Heart left ventricle (tissue), 16 donors: ENCODE measurements at regions not wholly inside any gene's neighbourhood (a gene's known extent, or its start where the extent isn't known, plus 50 kb on each side); places are given as distances from the start of the nearest gene placed in this dataset.
"Not testable (repeated sequence)": the region's sequence is repeated elsewhere in the genome, so short reads cannot be mapped to it uniquely, and the experiment has no call there.

Source experiments
- ATAC-seq, 4 donors: fragments of 200-7000 bp; cut with Tn5 transposase; one replicate each; pipeline ENCODE4 v1.9.1; 2020 to 2022; ENCODE audit warnings: moderate library complexity in 4 of 4, mild to moderate bottlenecking in 3 of 4, moderate number of reproducible peaks in 1 of 4
- DNase-seq, 5 donors: peaks; one replicate each; pipeline ENCODE4 v3.0.0-alpha.2; 2020
- H3K27ac ChIP-seq, 12 donors: fragments of 200-600 bp; sonication (generic) in 4 of 12; one replicate each; pipeline versions ENCODE4 v1.5.0 to v1.8.0; 2016 to 2022; ENCODE audit warnings: mild to moderate bottlenecking in 2 of 12
- H3K27me3 ChIP-seq, 9 donors: fragments of 200-600 bp; sonication (generic) in 2 of 9; one replicate each; pipeline versions ENCODE4 v1.5.1 to v1.8.0; 2016 to 2022; ENCODE audit warnings: mild to moderate bottlenecking in 3 of 9
- H3K36me3 ChIP-seq, 9 donors: fragments of 200-600 bp; sonication (generic) in 2 of 9; one replicate each; pipeline versions ENCODE4 v1.5.0 to v1.8.0; 2018 to 2022; ENCODE audit warnings: mild to moderate bottlenecking in 2 of 9
- H3K4me1 ChIP-seq, 12 donors: fragments of 200-600 bp; sonication (generic) in 4 of 12; one replicate each; pipeline versions ENCODE4 v1.5.0 to v1.8.0; 2016 to 2022; ENCODE audit warnings: mild to moderate bottlenecking in 3 of 12
- H3K4me3 ChIP-seq, 12 donors: fragments of 200-600 bp; sonication (generic) in 4 of 12; one replicate each; pipeline versions ENCODE4 v1.5.0 to v1.8.0; 2017 to 2022; ENCODE audit warnings: mild to moderate bottlenecking in 9 of 12, moderate library complexity in 4 of 12
- H3K9me3 ChIP-seq, 12 donors: fragments of 200-600 bp; sonication (generic) in 4 of 12; one replicate each; pipeline versions ENCODE4 v1.5.0 to v1.8.0; 2016 to 2022; ENCODE audit warnings: mild to moderate bottlenecking in 1 of 12
- POLR2A ChIP-seq, 2 donors: fragments of 450-650 bp; IDR thresholded peaks; one replicate each; pipeline ENCODE4 v1.6.1; 2017; ENCODE audit warnings: antibody characterized with exemption in 2 of 2, mild to moderate bottlenecking in 2 of 2, moderate library complexity in 2 of 2
- WGBS, 4 donors: extraction: QIAGEN DNeasy Blood & Tissue Kit in 2 of 4; methylation state at CpG; one replicate each; pipeline versions ENCODE4 v1.1.5 to v1.1.7; 2013 to 2018; 5-methylcytosine and 5-hydroxymethylcytosine counted together
- intact Hi-C, 10 donors: fragments of 100-400 bp; cut with DNase I; formaldehyde crosslinking; loops; one replicate each; pipeline versions ENCODE4 v1.11.1 to v1.14.2; 2022
- TF ChIP-seq, protein P1 (sequence below), 12 donors: fragments of 200-600 bp; sonication (generic) in 4 of 12; IDR thresholded peaks; one replicate each; pipeline versions ENCODE4 v1.5.0 to v1.8.0; 2018 to 2022; ENCODE audit warnings: antibody characterized with exemption in 12 of 12, mild to moderate bottlenecking in 5 of 12
- donor health status: ischemic (EF 13 %, LVEDD 7.1; RV severe dilation, severe dysfunction).
- donor health status: healthy with polysubstance abuse.
- donor health status: DM: no; HTN: yes; CAD: no.
- donor health status: DM: no; HTN: no; CAD: no.
- donor health status: ischemic (EF 25% LVEDD 6.9; RV normal size, moderate dysfunction).
- donor health status: ischemic (EF 25% LVEDD 5.7; RV mildly dilated, moderate dysfunction).
- donor health status: healthy.
- donor health status: DM: yes; HTN: yes; CAD: no.
- donor health status: ischemic (EF 35%, LVEDD 5.7; RV mildly dilated, moderate dysfunction).
- donor health status: nonischemic (EF 11% LVEDD 7.7; RV severe dilation, severe dysfunction).
- donor health status: DM: yes; HTN: yes; CAD: no.
- donor health status: PGD.
- donor health status: ischemic (EF 29% LVEDD 5.4; RV normal size, mild dysfunction).
- donor health status: nonischemic (EF 23%, LVEDD 6.1; RV moderate dilation, normal function).

DNA sequence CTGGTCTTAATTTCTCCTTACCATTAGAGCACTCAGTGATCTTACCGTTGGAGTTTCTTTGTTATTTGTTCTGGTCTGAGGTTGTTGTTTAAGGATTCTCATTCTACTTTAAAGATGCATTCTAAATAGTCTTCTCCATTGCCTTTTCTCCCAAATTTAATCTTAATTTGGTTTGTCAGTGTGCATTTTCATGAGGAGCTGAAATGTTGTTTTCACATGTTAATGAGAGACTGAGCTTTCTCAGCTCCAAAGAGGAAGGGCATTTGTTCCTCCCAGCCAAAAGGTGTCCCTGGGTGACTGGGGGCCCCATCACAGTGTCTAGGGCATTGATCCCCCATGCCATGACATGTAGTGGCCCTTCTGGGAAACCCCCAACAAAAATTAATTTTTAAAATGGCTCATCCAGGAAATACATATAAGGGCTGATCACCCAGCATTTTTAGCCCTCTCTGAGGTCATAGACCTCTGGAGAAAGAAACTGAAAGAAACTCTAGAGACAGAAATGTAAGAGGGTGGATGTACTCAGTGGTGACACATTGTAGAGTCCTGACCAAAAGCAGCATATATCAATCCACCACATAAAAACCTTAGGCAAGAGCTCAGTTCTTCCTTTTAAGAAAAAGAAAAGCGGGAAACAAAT, 240.4 kb upstream of the RAI14 start:
- intact Hi-C loops, result no loop called here
- WGBS, 4 donors, result 52 to 64% (median 57%) methylated on average over 2 of the region's 2 CpGs
- ATAC-seq (no peak), DNase-seq (no peak)
- H3K27ac ChIP-seq, result no peak overlapping the region
- H3K4me3 ChIP-seq, result no peak overlapping the region
- H3K27me3 ChIP-seq, result no peaks in the 10 kb centered on the region
- TF ChIP-seq POLR2A (IDR thresholded peaks at IDR 0.05), result no peak
- TF ChIP-seq, protein P1, sequence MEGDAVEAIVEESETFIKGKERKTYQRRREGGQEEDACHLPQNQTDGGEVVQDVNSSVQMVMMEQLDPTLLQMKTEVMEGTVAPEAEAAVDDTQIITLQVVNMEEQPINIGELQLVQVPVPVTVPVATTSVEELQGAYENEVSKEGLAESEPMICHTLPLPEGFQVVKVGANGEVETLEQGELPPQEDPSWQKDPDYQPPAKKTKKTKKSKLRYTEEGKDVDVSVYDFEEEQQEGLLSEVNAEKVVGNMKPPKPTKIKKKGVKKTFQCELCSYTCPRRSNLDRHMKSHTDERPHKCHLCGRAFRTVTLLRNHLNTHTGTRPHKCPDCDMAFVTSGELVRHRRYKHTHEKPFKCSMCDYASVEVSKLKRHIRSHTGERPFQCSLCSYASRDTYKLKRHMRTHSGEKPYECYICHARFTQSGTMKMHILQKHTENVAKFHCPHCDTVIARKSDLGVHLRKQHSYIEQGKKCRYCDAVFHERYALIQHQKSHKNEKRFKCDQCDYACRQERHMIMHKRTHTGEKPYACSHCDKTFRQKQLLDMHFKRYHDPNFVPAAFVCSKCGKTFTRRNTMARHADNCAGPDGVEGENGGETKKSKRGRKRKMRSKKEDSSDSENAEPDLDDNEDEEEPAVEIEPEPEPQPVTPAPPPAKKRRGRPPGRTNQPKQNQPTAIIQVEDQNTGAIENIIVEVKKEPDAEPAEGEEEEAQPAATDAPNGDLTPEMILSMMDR (IDR thresholded peaks at IDR 0.05), result no peak
- peaks cover 0 to 8% (median 2%) of the 10 kb centered on the region in 12 donors for H3K9me3 ChIP-seq
- H3K36me3 ChIP-seq, result no peaks in the 10 kb centered on the region
- H3K4me1 ChIP-seq, result peaks cover 0 to 6% (median 0%) of the 10 kb centered on the region in 12 donors

DNA sequence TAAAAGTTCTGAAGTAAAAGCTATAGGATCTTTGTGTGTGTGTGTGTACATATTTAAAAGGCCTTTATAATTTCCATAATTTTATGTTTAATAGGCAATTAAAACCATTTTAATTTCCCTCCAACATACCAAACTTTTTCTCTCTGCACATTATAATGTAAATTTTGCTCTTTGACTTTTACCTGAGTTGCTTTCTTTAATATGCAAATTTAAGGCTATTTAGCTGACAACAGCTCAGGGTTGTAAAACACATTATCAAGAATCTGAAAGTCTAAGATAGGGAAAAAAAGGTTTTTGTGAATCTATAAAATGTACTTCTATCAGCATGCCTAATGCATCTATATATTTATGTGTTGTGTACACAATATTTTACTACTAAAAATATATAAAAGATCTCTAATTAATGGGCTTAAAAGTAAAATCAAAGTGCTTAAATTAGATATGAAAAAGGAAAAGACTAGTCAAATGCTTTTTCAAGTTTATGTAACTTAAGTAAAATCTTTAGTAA, 239.6 kb upstream of the RAI14 start:
- DNase-seq, result no peak
- no peak overlapping the region for H3K27ac ChIP-seq
- peaks cover 0 to 6% (median 0%) of the 10 kb centered on the region in 12 donors for H3K4me1 ChIP-seq
- intact Hi-C loops, result no loop called here
- H3K36me3 ChIP-seq, result no peaks in the 10 kb centered on the region
- H3K27me3 ChIP-seq, result no peaks in the 10 kb centered on the region
- H3K4me3 ChIP-seq, result no peak overlapping the region
- peaks cover 0 to 8% (median 2%) of the 10 kb centered on the region in 12 donors for H3K9me3 ChIP-seq
- TF ChIP-seq, protein P1 (IDR thresholded peaks at IDR 0.05), result no peak
- no peak for TF ChIP-seq POLR2A (IDR thresholded peaks at IDR 0.05)
- no peak for ATAC-seq

DNA sequence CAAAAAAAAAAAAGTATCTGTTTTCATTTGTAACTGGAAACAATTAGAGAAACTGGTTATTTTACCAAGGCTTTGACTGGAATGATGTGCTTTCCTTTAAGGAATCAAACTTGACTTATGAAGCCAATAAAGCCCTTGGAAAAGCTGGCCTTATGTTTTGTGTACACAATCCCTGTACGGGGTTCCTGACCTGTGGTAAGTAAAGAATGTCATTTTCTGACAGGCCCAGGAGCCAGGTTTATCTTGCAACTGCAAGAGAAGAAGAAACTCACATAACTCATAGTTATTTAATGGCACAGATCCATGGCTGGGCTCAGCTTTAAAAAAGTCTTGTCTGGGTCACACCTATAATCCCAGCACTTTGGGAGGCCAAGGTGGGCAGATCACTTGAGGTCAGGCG, 235.9 kb upstream of the RAI14 start:
- H3K4me3 ChIP-seq, ATAC-seq, H3K27me3 ChIP-seq, H3K9me3 ChIP-seq, H3K36me3 ChIP-seq, intact Hi-C loops, H3K27ac ChIP-seq, DNase-seq, H3K4me1 ChIP-seq: not testable (repeated sequence)
- WGBS, 4 donors, result 61 to 64% (median 63%) methylated on average over 2 of the region's 2 CpGs

DNA sequence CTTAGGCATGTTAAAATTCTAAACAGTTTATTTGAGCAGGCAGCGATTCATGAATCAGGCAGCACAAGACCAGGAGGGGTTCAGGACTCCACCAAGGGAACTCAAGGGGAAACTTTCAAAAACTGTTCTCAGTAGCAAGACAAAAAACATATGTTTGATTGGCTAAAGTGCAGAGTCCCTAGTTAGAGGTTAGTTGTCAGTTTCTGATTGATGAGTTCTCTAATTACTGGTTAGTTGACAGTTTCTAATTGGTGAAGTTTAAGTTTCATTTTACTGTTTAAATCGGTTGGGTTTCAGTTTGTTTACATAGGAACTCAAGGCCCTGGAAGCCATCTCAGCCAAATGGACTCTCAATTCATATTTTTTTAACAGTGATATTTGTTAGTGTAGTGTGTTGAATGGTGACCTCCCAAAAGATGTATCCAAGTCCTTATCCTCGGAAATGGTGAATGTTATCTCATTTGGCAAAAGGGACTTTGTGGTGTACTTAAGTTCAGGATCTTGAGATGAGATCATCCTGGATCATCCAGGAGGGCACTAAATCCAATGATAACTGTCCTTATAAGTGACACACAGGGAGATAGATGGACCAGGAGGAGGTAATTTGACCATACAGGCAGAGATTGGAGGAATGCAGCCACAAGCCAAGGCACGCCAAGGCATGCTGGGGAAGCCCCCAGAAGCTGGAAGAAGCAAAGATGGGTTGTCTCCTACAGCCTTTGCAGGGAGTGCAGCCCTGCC, 219.2 kb upstream of the RAI14 start:
- Histone ChIP-seq H3K36me3 (no peaks in the 10 kb centered on the region), H3K4me1 (no peaks in the 10 kb centered on the region), H3K4me3 (no peak overlapping the region), H3K9me3 (no peaks in the 10 kb centered on the region), H3K27ac (no peak overlapping the region), H3K27me3 (no peaks in the 10 kb centered on the region)
- no peak for ATAC-seq
- intact Hi-C loops, result no loop called here
- DNase-seq, result no peak
- WGBS, 4 donors, result 85 to 95% (median 90%) methylated on average over 4 of the region's 4 CpGs
- TF ChIP-seq POLR2A (IDR thresholded peaks at IDR 0.05), result no peak
- TF ChIP-seq, protein P1 (IDR thresholded peaks at IDR 0.05), result no peak
